ENCODE measurements at regions not wholly inside any gene's neighbourhood (a gene's known extent, or its start where the extent isn't known, plus 50 kb on each side); places are given as distances from the start of the nearest gene placed in this dataset.
A peak's percentile ranks its signal among the peaks of the same experiment; 100 is the strongest.
"Not testable (repeated sequence)": the region's sequence is repeated elsewhere in the genome, so short reads cannot be mapped to it uniquely, and the experiment has no call there.

GRCh38 chrX:122545778-122546177 lies 638.3 kb upstream of the GRIA3 start:
- DNase-seq (ENCODE audit: low read depth in 2 of 2): no peak

- DNase-seq (ENCODE audit: low read depth in 2 of 2): no peak
These were observed 637.8 kb upstream of the GRIA3 start for GRCh38 chrX:122546269-122546668.

GRCh38 chrX:122552286-122552800 lies 631.7 kb upstream of the GRIA3 start:
- DNase-seq (ENCODE audit: low read depth in 2 of 2): no peak

- DNase-seq (ENCODE audit: low read depth in 2 of 2): no peak
These were observed 628.2 kb upstream of the GRIA3 start for GRCh38 chrX:122555925-122556324.

GRCh38 chrX:122565952-122566351 lies 618.1 kb upstream of the GRIA3 start:
- peak; percentile 95 to 96 for DNase-seq (ENCODE audit: low read depth in 2 of 2)

GRCh38 chrX:122566401-122566800 lies 617.7 kb upstream of the GRIA3 start:
- no peak for DNase-seq (ENCODE audit: low read depth in 2 of 2)

- DNase-seq (ENCODE audit: low read depth in 2 of 2): peak in 1 of 2 experiments; percentile 20
These were observed 616.2 kb upstream of the GRIA3 start for GRCh38 chrX:122567911-122568310.

GRCh38 chrX:122572461-122572860 lies 611.6 kb upstream of the GRIA3 start:
- DNase-seq (ENCODE audit: low read depth in 2 of 2): no peak

GRCh38 chrX:122579036-122579435 lies 605.0 kb upstream of the GRIA3 start:
- no peak for DNase-seq (ENCODE audit: low read depth in 2 of 2)

- peak; percentile 55 to 58 for DNase-seq (ENCODE audit: low read depth in 2 of 2)
These were observed 604.6 kb upstream of the GRIA3 start for GRCh38 chrX:122579526-122579925.

GRCh38 chrX:122582280-122582974 lies 601.7 kb upstream of the GRIA3 start:
- DNase-seq (ENCODE audit: low read depth in 2 of 2): no peak

GRCh38 chrX:122582975-122583305 lies 601.1 kb upstream of the GRIA3 start:
- DNase-seq (ENCODE audit: low read depth in 2 of 2): no peak

GRCh38 chrX:122583551-122583950 lies 600.5 kb upstream of the GRIA3 start:
- DNase-seq (ENCODE audit: low read depth in 2 of 2): no peak

- no peak for DNase-seq (ENCODE audit: low read depth in 2 of 2)
These were observed 599.1 kb upstream of the GRIA3 start for GRCh38 chrX:122584981-122585380.

GRCh38 chrX:122586831-122587230 lies 597.2 kb upstream of the GRIA3 start:
- no peak for DNase-seq (ENCODE audit: low read depth in 2 of 2)

GRCh38 chrX:122591546-122591945 lies 592.5 kb upstream of the GRIA3 start:
- DNase-seq (ENCODE audit: low read depth in 2 of 2): no peak

GRCh38 chrX:122596998-122597397 lies 587.1 kb upstream of the GRIA3 start:
- DNase-seq (ENCODE audit: low read depth in 2 of 2): no peak

- no peak for DNase-seq (ENCODE audit: low read depth in 2 of 2)
These were observed 561.3 kb upstream of the GRIA3 start for GRCh38 chrX:122622795-122623194.

GRCh38 chrX:122625239-122625638 lies 558.8 kb upstream of the GRIA3 start:
- DNase-seq (ENCODE audit: low read depth in 2 of 2): no peak

GRCh38 chrX:122625821-122626220 lies 558.3 kb upstream of the GRIA3 start:
- DNase-seq (ENCODE audit: low read depth in 2 of 2): peak; percentile 69 to 70

GRCh38 chrX:122626871-122627270 lies 557.2 kb upstream of the GRIA3 start:
- no peak for DNase-seq (ENCODE audit: low read depth in 2 of 2)

GRCh38 chrX:122641136-122641535 lies 542.9 kb upstream of the GRIA3 start:
- no peak for DNase-seq (ENCODE audit: low read depth in 2 of 2)

GRCh38 chrX:122641826-122642225 lies 542.3 kb upstream of the GRIA3 start:
- no peak for DNase-seq (ENCODE audit: low read depth in 2 of 2)

- not testable (repeated sequence) for DNase-seq (ENCODE audit: low read depth in 2 of 2)
These were observed 528.8 kb upstream of the GRIA3 start for GRCh38 chrX:122655256-122655655.
